Memory B cell (primary cell): ENCODE measurements at regions not wholly inside any gene's neighbourhood (a gene's known extent, or its start where the extent isn't known, plus 50 kb on each side); places are given as distances from the start of the nearest gene placed in this dataset.

Source experiments
- ATAC-seq: fragments of 150-1000 bp; cut with Tn5 transposase; 2 replicates; pipeline ENCODE4 v1.10.0; 2021; ENCODE audit warnings: low read depth, mild to moderate bottlenecking, moderate library complexity
- DNase-seq, 2 donors: peaks; one replicate each; pipeline ENCODE4 v3.0.0; 2022; ENCODE audit warnings: low spot score in 2 of 2
- H3K27ac Mint-ChIP-seq: one replicate; pipeline ENCODE4 v1.8.0; 2022; ENCODE audit warnings: mild to moderate bottlenecking, moderate library complexity, mixed read lengths
- H3K27me3 Mint-ChIP-seq: one replicate; pipeline ENCODE4 v1.8.0; 2022; ENCODE audit warnings: mixed read lengths
- H3K36me3 Mint-ChIP-seq: one replicate; pipeline ENCODE4 v1.8.0; 2022; ENCODE audit warnings: mild to moderate bottlenecking, mixed read lengths
- H3K4me1 Mint-ChIP-seq: one replicate; pipeline ENCODE4 v1.8.0; 2022; ENCODE audit warnings: mixed read lengths
- H3K4me3 Mint-ChIP-seq: one replicate; pipeline ENCODE4 v1.8.0; 2022; ENCODE audit warnings: mild to moderate bottlenecking, moderate library complexity, mixed read lengths
- H3K9me3 Mint-ChIP-seq: one replicate; pipeline ENCODE4 v1.8.0; 2022; ENCODE audit warnings: mixed read lengths

DNA sequence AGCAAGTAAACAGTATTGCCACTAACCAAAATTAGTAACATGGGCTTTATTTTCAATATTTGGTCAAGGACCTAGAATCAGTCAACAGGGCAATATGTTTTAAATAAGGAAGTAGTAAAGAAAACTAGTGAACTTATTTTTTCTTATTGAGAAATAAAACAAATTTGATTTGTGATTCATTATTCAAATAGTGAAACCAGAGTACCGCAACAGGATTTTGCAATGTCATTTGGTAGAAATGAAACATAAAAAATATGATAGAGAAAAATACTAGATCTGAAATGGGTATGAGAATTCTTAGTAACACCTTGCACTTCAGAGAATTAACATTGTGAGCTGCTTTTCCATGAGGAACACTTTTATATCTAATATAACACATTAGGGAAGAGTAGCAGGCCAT, 291.8 kb upstream of the GBE1 start:
- Mint-ChIP-seq H3K36me3 (no peaks in the 10 kb centered on the region), H3K4me3 (no peak overlapping the region), H3K9me3 (peaks cover 2% of the 10 kb centered on the region), H3K27me3 (no peaks in the 10 kb centered on the region), H3K27ac (no peak overlapping the region), H3K4me1 (no peaks in the 10 kb centered on the region)
- DNase-seq (no peak), ATAC-seq (no peak)

DNA sequence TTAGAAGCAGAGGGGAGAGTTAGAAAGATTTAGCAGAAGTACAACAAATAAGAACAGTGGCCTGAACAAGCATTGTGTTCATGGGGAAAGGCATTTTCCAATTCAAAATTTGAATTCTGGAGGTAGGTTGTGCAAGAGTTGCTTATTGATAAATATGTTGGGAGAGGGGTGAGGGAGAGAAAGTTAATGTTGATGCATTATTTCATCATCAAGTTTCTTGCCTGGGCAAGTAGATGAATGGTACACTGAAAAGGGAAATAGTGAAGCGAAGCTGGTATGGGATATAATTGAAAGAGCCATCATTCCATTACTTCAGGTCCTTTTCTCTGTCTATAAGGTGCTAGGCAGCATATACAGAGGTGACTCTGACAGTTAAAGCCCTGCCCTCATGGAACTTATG, 288.9 kb upstream of the GBE1 start:
- ATAC-seq (no peak), DNase-seq (no peak)
- no peak overlapping the region for H3K4me3 Mint-ChIP-seq
- no peaks in the 10 kb centered on the region for H3K27me3 Mint-ChIP-seq
- no peaks in the 10 kb centered on the region for H3K4me1 Mint-ChIP-seq
- peaks cover 2% of the 10 kb centered on the region for H3K9me3 Mint-ChIP-seq
- H3K27ac Mint-ChIP-seq = no peak overlapping the region
- no peaks in the 10 kb centered on the region for H3K36me3 Mint-ChIP-seq

DNA sequence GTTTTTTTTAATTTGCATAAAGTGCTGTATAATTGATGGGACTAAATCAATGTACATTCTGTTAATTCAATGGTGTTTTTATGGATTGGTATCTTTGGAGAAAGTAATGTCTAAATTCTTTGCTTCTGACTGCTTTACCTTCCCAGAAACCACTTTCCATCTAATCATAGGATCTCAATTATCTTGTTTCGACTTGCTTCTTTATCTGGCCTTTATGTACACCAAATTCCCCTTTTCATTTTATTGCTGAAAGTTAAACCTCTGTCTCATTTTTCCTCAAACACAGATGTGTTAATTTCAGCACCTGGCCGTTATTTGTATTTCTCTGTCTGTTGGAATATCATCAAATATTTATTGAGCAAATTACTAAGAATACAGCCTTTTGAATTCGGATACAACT, 287.3 kb upstream of the GBE1 start:
- Mint-ChIP-seq H3K4me3 (no peak overlapping the region), H3K4me1 (no peaks in the 10 kb centered on the region), H3K9me3 (peaks cover 4% of the 10 kb centered on the region), H3K36me3 (no peaks in the 10 kb centered on the region), H3K27me3 (no peaks in the 10 kb centered on the region), H3K27ac (no peak overlapping the region)
- no peak for ATAC-seq
- DNase-seq = no peak

DNA sequence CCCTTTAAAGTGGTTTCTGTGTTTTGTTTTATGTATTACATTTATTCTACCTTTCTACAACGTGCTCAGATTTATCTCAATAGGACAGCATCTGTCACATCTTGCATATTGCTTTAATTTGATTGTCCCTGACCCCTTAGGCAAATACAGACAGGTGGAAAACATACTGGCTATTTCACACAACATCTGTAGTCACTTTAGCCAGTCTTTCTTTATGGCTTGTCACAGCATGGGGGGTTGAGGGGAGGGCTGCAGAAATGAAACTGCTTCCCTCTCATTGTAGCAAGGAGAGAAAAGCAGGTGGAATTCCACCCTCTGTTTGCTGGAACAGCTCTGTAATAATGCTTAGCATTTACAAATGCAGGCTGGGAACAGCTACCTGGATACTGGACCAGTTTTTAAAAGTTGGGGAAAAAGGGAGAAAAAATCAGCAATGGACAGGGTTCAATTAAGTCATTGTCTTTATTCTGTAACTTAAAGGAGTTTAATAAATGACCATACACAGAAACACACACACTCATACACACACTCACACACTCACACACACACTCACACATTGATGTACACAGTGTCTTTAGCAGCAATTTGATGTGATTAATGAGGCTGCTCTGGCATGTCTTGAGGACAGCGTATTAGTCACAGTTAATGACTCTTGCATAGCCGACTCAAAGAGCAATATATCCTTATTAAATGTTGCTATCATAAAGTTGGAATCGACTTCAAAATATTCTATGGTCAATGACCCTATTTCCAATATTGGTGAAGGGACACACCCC, 283.7 kb upstream of the GBE1 start:
- no peaks in the 10 kb centered on the region for H3K27me3 Mint-ChIP-seq
- H3K27ac Mint-ChIP-seq = no peak overlapping the region
- H3K36me3 Mint-ChIP-seq = no peaks in the 10 kb centered on the region
- H3K4me1 Mint-ChIP-seq = no peaks in the 10 kb centered on the region
- DNase-seq (no peak), ATAC-seq (no peak)
- H3K9me3 Mint-ChIP-seq = peaks cover 4% of the 10 kb centered on the region
- H3K4me3 Mint-ChIP-seq = no peak overlapping the region

DNA sequence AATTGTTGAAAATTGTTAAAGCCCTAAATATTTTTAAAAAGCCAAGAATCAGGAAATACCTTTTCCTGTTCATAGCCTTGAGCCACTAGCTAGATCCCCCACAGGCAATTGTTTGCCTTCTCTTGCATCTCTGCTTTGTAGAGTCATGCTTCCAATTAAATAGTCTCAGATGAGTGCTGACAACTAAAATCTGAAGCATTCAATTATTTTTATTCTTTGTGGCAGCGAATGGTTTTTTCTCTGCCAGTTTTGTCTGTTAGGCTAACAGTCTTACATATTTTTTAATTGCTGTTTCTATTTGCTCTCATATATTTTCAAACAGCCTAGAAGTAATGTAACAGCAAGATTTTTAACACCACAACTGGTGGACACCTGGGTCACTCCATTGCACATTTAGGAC, 277.1 kb upstream of the GBE1 start:
- Mint-ChIP-seq H3K9me3 (peaks cover 2% of the 10 kb centered on the region), H3K4me1 (no peaks in the 10 kb centered on the region), H3K27me3 (no peaks in the 10 kb centered on the region), H3K36me3 (no peaks in the 10 kb centered on the region), H3K4me3 (no peak overlapping the region), H3K27ac (no peak overlapping the region)
- ATAC-seq = no peak
- no peak for DNase-seq

DNA sequence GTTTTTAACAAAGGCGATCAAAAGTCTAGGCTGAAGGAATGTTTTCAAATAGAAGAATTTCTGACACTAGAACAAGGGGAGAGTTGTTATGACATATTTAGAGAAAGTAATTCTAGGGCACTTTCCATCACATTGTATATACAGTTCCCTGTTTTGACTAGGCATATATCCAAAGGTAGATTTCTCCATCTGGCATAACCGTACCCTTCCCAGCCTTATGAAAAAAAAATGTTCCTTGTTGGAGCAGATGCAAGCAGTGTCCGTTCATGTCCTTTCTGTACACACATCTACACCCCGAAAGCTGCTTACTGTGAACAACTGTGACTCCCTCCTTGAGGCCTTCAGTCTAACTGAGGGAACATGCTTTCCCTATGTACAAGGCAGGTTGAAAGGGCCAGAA, 271.7 kb upstream of the GBE1 start:
- no peak for ATAC-seq

DNA sequence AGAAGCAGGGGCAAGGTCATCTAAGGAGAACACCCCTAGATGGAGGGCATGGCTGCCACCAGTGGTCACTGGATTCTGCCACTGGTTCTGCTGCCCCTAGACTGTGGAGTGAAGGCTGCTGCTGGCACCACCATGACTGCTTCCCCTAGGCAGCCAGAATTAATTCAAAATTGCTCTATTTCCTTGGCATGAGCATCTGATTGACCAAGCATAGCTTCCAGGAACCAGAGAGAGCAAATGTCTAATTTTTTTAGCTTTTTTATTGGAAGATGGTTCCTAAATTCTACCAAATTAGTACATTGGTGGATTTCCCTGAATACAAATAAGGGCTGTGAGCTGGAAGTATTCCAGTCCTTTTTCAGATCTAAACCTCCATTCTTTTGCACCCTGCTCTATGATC, 270.2 kb upstream of the GBE1 start:
- no peaks in the 10 kb centered on the region for H3K4me1 Mint-ChIP-seq
- peaks cover 2% of the 10 kb centered on the region for H3K9me3 Mint-ChIP-seq
- no peak overlapping the region for H3K27ac Mint-ChIP-seq
- no peak for DNase-seq
- H3K4me3 Mint-ChIP-seq = no peak overlapping the region
- H3K27me3 Mint-ChIP-seq = no peaks in the 10 kb centered on the region
- no peak for ATAC-seq
- H3K36me3 Mint-ChIP-seq = no peaks in the 10 kb centered on the region

More for the DNA sequence above, 271.7 kb upstream of the GBE1 start:
- DNase-seq = no peak
- Mint-ChIP-seq H3K27me3 (no peaks in the 10 kb centered on the region), H3K36me3 (no peaks in the 10 kb centered on the region), H3K4me1 (no peaks in the 10 kb centered on the region), H3K9me3 (peaks cover 2% of the 10 kb centered on the region), H3K27ac (no peak overlapping the region), H3K4me3 (no peak overlapping the region)

DNA sequence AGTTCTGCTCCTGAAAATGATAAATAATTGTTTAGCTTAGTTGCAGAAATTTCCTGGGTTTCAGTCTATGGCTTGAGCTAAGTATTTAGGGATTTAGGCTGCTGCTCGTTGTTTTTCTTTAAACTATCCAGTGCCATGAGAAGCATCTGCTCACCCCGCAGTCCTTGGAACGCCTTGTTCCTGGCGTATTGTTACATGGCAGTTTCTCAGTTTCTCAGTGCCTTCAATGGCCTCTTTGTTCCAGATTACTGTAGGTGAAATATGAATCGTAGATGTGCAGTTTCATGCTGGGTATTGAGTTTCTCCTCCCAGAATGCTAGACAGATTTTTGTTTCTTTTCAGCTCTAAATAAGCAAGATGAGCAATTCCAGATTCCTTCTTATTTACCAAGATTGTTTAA, 269.5 kb upstream of the GBE1 start:
- Mint-ChIP-seq H3K4me1 (no peaks in the 10 kb centered on the region), H3K36me3 (no peaks in the 10 kb centered on the region), H3K27me3 (no peaks in the 10 kb centered on the region), H3K27ac (no peak overlapping the region), H3K4me3 (no peak overlapping the region), H3K9me3 (peaks cover 5% of the 10 kb centered on the region)
- ATAC-seq = no peak
- DNase-seq = no peak

DNA sequence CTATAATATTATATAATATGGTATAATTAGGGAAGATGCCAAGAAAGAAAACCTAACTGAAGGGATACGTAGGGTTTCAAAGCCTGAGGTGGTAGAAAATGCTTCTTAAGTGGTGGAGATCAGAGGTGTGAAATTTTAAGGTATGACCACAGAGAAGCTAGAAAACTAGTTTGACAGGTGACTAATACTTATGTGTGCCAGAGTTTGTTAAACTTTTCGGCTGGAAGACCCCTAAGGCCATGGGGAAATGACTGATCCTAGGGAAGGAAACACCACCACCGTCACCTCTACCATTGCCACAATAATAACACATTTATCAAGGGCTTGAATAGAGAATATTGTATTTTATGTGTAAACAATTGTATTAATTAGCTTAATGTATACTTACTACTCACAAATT, 261.4 kb upstream of the GBE1 start:
- no peak overlapping the region for H3K4me3 Mint-ChIP-seq
- H3K27ac Mint-ChIP-seq = no peak overlapping the region
- H3K36me3 Mint-ChIP-seq = no peaks in the 10 kb centered on the region
- no peak for DNase-seq
- no peak for ATAC-seq
- peaks cover 4% of the 10 kb centered on the region for H3K4me1 Mint-ChIP-seq
- peaks cover 2% of the 10 kb centered on the region for H3K9me3 Mint-ChIP-seq
- H3K27me3 Mint-ChIP-seq = no peaks in the 10 kb centered on the region

DNA sequence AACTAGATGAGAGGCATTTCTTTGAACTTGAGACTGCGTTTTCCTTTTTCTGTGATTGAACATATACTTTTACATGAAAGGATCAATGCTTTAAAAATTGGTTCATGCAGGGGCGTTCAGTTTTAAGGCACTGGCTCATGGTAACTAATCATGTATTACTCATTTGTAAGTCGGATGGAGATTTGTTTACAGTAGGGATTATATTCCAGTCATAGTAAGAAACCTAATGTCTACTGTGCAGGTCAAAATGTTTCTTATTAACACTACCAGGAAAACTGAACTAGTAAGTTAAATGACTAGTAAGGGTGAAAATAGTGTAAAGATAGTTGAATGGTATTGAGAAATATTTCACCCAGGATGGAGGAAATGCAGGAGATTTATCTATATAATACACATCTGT, 258.8 kb upstream of the GBE1 start:
- no peak for DNase-seq
- peaks cover 4% of the 10 kb centered on the region for H3K4me1 Mint-ChIP-seq
- no peaks in the 10 kb centered on the region for H3K27me3 Mint-ChIP-seq
- H3K9me3 Mint-ChIP-seq = no peaks in the 10 kb centered on the region
- H3K4me3 Mint-ChIP-seq = no peak overlapping the region
- no peak overlapping the region for H3K27ac Mint-ChIP-seq
- no peak for ATAC-seq
- no peaks in the 10 kb centered on the region for H3K36me3 Mint-ChIP-seq

DNA sequence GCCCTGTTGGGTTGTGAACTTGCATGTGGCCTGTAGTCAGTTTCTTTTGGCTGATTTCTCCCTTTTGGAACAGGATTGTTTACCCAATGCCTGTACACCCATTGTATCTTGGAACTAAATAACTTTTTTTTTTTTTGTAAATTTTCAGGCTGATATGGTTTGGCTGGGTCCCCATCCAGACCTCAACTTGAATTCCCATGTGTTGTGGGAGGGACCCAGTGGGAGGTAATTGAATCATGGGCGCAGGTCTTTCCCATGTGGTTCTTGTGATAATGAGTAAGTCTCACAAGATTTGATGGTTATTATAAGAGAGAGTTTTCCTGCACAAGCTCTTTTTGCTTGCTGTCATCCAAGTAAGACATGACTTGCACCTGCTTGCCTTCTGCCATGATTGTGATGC, 253.8 kb upstream of the GBE1 start:
- Mint-ChIP-seq H3K9me3 (peaks cover 3% of the 10 kb centered on the region), H3K27ac (no peak overlapping the region), H3K4me3 (no peak overlapping the region), H3K27me3 (no peaks in the 10 kb centered on the region), H3K4me1 (no peaks in the 10 kb centered on the region), H3K36me3 (no peaks in the 10 kb centered on the region)
- DNase-seq (no peak), ATAC-seq (no peak)

DNA sequence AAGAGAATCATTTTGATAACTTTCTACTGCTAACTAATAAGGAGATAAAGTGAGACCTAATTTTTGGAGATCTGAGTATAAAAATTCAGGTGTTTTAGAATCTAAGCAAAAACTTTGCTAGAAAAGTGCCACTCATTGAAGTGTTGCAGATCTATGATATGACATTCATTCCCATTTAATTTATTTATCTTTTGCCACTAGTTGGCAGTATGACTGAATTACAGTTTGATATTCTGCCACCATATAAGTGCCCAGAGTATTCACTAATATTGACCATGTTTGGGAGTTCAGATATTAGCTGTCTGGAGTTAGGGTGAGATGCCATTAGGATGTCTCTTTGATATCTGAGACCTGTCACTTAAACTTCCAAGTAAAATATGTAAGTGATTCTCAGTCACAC, 251.3 kb upstream of the GBE1 start:
- H3K4me3 Mint-ChIP-seq = no peak overlapping the region

DNA sequence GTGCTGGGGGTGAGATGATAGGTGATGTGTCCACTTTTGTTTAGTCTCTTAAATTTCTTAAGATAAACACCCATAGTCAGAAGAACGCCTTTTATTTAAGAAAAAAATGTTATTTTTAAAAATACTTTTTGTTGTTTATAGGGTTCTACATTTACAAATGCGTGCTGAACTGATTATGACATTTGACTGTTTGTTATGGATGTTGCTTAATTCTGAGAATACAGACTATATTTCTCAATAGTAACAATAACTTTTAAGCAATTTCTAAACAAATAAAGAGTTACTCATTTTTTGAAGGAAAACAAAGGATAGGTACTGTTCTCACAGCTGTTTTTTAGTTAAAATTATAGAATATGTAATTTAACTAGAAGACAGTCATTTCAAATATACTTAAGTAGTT, 249.9 kb upstream of the GBE1 start:
- H3K9me3 Mint-ChIP-seq = peaks cover 8% of the 10 kb centered on the region

More for the DNA sequence above, 251.3 kb upstream of the GBE1 start:
- no peak overlapping the region for H3K27ac Mint-ChIP-seq
- no peaks in the 10 kb centered on the region for H3K4me1 Mint-ChIP-seq
- H3K9me3 Mint-ChIP-seq = peaks cover 6% of the 10 kb centered on the region
- DNase-seq (no peak), ATAC-seq (no peak)
- H3K27me3 Mint-ChIP-seq = no peaks in the 10 kb centered on the region
- no peaks in the 10 kb centered on the region for H3K36me3 Mint-ChIP-seq

DNA sequence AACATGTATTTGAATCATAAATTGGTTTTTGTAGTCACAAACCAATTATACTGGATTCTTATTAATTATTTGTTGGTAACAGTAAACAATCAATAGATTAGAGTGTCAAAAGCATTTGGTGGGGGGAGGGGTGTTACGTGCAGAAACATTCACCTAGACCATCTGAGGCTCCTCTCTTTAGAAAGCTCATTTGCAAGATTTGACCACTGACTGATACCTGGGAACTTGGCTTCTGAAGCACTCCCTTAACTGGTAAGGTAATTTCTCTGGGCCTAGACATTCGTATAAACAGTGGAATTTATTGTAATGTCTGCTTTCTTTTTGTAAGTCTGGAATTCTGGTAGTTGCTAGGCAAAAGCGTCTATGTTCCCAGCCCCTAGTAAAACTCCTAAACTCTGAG, 243.8 kb upstream of the GBE1 start:
- no peak overlapping the region for H3K27ac Mint-ChIP-seq
- no peak overlapping the region for H3K4me3 Mint-ChIP-seq
- no peaks in the 10 kb centered on the region for H3K27me3 Mint-ChIP-seq
- ATAC-seq (no peak), DNase-seq (no peak)
- H3K9me3 Mint-ChIP-seq = peaks cover 5% of the 10 kb centered on the region
- no peaks in the 10 kb centered on the region for H3K4me1 Mint-ChIP-seq
- no peaks in the 10 kb centered on the region for H3K36me3 Mint-ChIP-seq

More for the DNA sequence above, 249.9 kb upstream of the GBE1 start:
- no peak overlapping the region for H3K27ac Mint-ChIP-seq
- no peaks in the 10 kb centered on the region for H3K36me3 Mint-ChIP-seq
- DNase-seq = no peak
- no peak overlapping the region for H3K4me3 Mint-ChIP-seq
- no peaks in the 10 kb centered on the region for H3K27me3 Mint-ChIP-seq
- no peak for ATAC-seq
- H3K4me1 Mint-ChIP-seq = no peaks in the 10 kb centered on the region

DNA sequence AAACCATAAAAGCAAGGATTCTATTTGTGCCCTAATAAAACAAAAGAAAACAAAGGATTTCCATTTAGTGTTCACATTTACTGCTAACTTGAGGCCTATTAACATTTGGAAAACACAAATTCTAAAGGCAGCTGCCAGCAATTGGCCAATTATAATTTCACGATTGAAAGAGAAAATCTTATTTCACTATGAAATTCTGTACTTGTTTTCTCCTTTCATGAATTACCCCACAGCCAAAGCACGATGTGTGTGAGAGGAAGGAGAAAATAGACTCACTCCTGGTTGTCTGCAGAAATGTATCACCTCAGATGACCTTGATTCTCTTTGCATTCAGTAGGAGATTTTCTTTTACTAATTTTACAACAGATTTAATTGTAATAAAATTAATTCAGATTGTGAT, 242.8 kb upstream of the GBE1 start:
- Mint-ChIP-seq H3K27me3 (no peaks in the 10 kb centered on the region), H3K36me3 (no peaks in the 10 kb centered on the region), H3K27ac (no peak overlapping the region), H3K9me3 (peaks cover 5% of the 10 kb centered on the region), H3K4me3 (no peak overlapping the region), H3K4me1 (no peaks in the 10 kb centered on the region)
- DNase-seq (no peak), ATAC-seq (no peak)
